ENCODE measurements at regions not wholly inside any gene's neighbourhood (a gene's known extent, or its start where the extent isn't known, plus 50 kb on each side); places are given as distances from the start of the nearest gene placed in this dataset.

- no peak for DNase-seq (ENCODE audit: low read depth in 2 of 2, low spot score in 1 of 2)
These were observed 55.7 kb upstream of the SLC44A1 start for GRCh38 chr9:105188746-105189145.

GRCh38 chr9:105191508-105192121 is 52.8 kb upstream of the SLC44A1 start:
- no peak for DNase-seq (ENCODE audit: low read depth in 2 of 2, low spot score in 1 of 2)

- DNase-seq (ENCODE audit: low read depth in 2 of 2, low spot score in 1 of 2): no peak
These were observed 50.9 kb upstream of the SLC44A1 start for GRCh38 chr9:105193560-105193959.

GRCh38 chr9:105194234-105194633 is 50.2 kb upstream of the SLC44A1 start:
- no peak for DNase-seq (ENCODE audit: low read depth in 2 of 2, low spot score in 1 of 2)
